Psoas muscle (tissue), 7 donors: ENCODE measurements at regions not wholly inside any gene's neighbourhood (a gene's known extent, or its start where the extent isn't known, plus 50 kb on each side); places are given as distances from the start of the nearest gene placed in this dataset.

Experiments used
- ATAC-seq, 4 donors: fragments of 200-7000 bp; cut with Tn5 transposase; one replicate each; pipeline ENCODE4 v1.9.1; 2020; ENCODE audit warnings: moderate library complexity in 3 of 4, mild to moderate bottlenecking in 2 of 4
- DNase-seq, 2 donors: peaks; one replicate each; pipeline ENCODE4 v3.0.0-alpha.2; 2020
- H3K27ac ChIP-seq: fragments of 200-600 bp; one replicate; pipeline ENCODE4 v1.8.0; 2022
- H3K27me3 ChIP-seq, 3 donors: fragments of 200-600 bp in 1 of 3; one replicate each; pipeline versions ENCODE4 v1.6.1 to v1.8.0; 2013 to 2022; ENCODE audit warnings: low read length in 2 of 3, mild to moderate bottlenecking in 2 of 3, moderate library complexity in 1 of 3; ENCODE audit not compliant: insufficient read depth in 3 of 3
- H3K36me3 ChIP-seq, 2 donors: fragments of 200-600 bp in 1 of 2; one replicate each; pipeline versions ENCODE4 v1.6.1 to v1.8.0; 2013 to 2022; ENCODE audit warnings: low read depth in 1 of 2, mild to moderate bottlenecking in 1 of 2, moderate library complexity in 1 of 2; ENCODE audit not compliant: insufficient read depth in 1 of 2
- H3K4me1 ChIP-seq: fragments of 200-600 bp; one replicate; pipeline ENCODE4 v1.8.0; 2022
- H3K4me3 ChIP-seq: fragments of 200-600 bp; one replicate; pipeline ENCODE4 v1.8.0; 2022; ENCODE audit warnings: mild to moderate bottlenecking
- H3K9me3 ChIP-seq: fragments of 200-600 bp; one replicate; pipeline ENCODE4 v1.8.0; 2022
- WGBS, 3 donors: extraction: QIAGEN DNeasy Blood & Tissue Kit; methylation state at CpG; one replicate each; pipeline versions ENCODE4 v1.1.6 to v1.1.7; 2013; 5-methylcytosine and 5-hydroxymethylcytosine counted together
- intact Hi-C, 2 donors: fragments of 100-400 bp; cut with DNase I; formaldehyde crosslinking; loops; one replicate each; pipeline versions ENCODE4 v1.11.0 to v1.14.2; 2022
- TF ChIP-seq, protein P1 (sequence below): fragments of 200-600 bp; IDR thresholded peaks from one replicate; pipeline ENCODE4 v1.8.0; 2022; ENCODE audit warnings: antibody characterized with exemption
- donor health status: healthy with polysubstance abuse.
- donor health status: DM: no; HTN: no; CAD: no; lungs with moderate emphysema.
- donor health status: Bipolar disorder and iron deficiency.
- donor health status: healthy.
- donor health status: DM: yes; HTN: yes; CAD: no.
- donor health status: DM: no; HTN: no; CAD: no.
- donor health status: DM: yes; HTN: yes; CAD: no.

DNA sequence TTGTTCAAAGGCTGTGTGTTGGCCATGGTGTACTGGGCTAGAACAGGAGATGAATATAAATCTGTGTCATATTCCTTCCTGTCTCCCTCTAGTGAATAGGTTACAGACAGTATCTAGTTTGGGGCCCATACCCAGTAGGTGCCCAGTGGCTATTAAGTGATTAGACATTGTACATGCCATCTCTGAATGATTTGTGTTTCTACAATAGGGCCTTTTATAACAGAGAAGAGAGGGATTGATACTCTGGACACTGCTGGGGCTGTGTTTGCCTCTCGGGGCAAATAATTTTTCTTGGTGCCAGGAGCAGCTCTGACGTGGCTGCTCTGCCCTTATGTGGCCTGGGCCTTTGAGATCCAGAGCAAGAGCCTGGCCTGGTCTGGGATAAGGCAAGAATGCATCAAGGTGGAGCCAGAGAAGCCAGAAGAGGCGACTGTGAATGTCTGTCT lies 403.1 kb downstream of the SPRY2 start:
- intact Hi-C loops = no loop called here
- Histone ChIP-seq H3K4me1 (peaks cover 10% of the 10 kb centered on the region), H3K27me3 (no peaks in the 10 kb centered on the region), H3K36me3 (no peaks in the 10 kb centered on the region), H3K4me3 (no peak overlapping the region), H3K9me3 (no peaks in the 10 kb centered on the region), H3K27ac (no peak overlapping the region)
- TF ChIP-seq, protein P1, sequence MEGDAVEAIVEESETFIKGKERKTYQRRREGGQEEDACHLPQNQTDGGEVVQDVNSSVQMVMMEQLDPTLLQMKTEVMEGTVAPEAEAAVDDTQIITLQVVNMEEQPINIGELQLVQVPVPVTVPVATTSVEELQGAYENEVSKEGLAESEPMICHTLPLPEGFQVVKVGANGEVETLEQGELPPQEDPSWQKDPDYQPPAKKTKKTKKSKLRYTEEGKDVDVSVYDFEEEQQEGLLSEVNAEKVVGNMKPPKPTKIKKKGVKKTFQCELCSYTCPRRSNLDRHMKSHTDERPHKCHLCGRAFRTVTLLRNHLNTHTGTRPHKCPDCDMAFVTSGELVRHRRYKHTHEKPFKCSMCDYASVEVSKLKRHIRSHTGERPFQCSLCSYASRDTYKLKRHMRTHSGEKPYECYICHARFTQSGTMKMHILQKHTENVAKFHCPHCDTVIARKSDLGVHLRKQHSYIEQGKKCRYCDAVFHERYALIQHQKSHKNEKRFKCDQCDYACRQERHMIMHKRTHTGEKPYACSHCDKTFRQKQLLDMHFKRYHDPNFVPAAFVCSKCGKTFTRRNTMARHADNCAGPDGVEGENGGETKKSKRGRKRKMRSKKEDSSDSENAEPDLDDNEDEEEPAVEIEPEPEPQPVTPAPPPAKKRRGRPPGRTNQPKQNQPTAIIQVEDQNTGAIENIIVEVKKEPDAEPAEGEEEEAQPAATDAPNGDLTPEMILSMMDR = no peak
- WGBS, 3 donors = 58 to 76% (median 60%) methylated on average over 3 of the region's 3 CpGs
- no peak for ATAC-seq
- DNase-seq = no peak

DNA sequence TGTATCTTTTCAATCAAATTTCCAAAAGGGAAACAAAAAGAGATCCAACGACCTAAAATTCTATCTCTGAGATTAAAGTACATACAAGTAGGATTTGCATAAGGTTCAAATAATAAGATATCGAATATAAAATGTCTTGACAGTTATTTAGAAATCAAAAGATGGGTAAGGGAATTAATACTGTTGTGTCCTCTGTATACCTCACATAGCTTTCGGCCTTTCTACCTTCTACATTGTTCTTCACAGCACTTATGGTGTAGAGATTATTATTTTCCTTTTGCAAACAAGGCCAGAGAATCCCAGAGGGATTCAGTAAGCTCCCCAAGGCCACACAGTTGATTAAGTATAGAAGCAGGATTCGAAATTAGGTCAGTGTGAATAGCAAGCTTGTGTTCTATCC lies 403.6 kb downstream of the SPRY2 start:
- WGBS, 3 donors = 80 to 82% (median 81%) methylated on average over 4 of the region's 4 CpGs
- TF ChIP-seq, protein P1 = no peak
- H3K27me3 ChIP-seq = no peaks in the 10 kb centered on the region
- intact Hi-C loops = no loop called here
- peaks cover 10% of the 10 kb centered on the region for H3K4me1 ChIP-seq
- H3K27ac ChIP-seq = peak overlapping the region; percentile 56
- H3K36me3 ChIP-seq = no peaks in the 10 kb centered on the region
- H3K9me3 ChIP-seq = no peaks in the 10 kb centered on the region
- ATAC-seq = no peak
- no peak for DNase-seq
- H3K4me3 ChIP-seq = no peak overlapping the region

DNA sequence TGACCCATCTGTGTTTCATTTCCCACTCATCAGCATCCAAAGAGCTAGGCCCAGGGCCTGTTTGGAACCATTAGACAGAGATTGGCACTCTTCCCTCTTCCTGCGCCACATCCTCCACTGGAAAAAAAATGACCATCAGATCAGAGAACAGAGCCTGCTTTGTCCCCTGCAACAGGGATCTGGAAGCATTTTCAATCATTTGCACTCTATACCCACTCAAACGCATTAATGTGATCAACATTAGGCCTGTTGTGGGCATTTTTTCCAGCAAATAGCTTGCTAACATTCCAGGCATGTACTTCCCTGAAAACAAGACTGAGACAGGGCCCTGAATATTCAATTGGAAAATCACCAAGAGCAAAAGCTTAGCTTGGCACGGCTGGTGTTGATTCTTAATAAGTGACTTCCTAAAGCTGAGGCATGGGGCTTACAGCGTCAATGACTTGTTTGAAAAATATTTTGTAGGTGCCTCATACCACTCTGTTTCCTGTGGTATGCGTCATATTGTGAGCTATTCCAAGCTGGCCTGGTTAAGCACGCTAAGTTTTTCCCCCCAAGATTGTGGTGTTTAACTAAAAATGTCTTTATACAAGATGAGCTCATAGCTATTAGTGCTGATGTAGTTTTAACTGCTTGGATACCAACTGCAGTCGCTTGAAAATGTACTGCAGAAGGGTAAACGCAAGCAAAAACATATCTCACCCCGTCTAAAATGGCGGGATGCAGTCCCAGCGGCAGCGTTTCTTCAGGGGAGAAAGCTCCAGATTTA lies 404.4 kb downstream of the SPRY2 start:
- H3K27ac ChIP-seq = peak overlapping the region; percentile 56
- no peaks in the 10 kb centered on the region for H3K9me3 ChIP-seq
- no peaks in the 10 kb centered on the region for H3K36me3 ChIP-seq
- DNase-seq = no peak
- intact Hi-C loops = no loop called here
- 44 to 54% (median 44%) methylated on average over 12 of the region's 12 CpGs for WGBS, 3 donors
- ATAC-seq = peak; percentile 61 to 77 (median 76)
- H3K27me3 ChIP-seq = no peaks in the 10 kb centered on the region
- H3K4me1 ChIP-seq = peaks cover 10% of the 10 kb centered on the region
- TF ChIP-seq, protein P1 = no peak
- H3K4me3 ChIP-seq = no peak overlapping the region

DNA sequence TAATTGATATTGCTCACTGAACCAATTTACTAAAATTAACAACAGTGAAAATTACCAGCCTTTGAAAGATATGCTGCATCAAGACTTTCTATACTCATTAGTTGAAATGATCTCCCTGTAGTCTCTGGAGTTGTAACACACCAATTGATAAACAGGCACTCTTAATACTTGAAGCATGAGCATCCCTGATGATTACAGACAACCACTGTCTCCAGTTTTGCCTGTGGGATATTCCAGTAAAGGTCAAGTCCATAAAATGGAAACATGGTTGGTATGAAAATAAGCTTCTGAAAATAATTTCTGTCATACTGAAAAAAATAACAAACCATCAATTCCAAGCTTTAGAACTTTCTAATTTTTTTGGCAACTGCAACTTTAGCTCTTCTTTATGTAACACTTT lies 405.8 kb downstream of the SPRY2 start:
- no peak overlapping the region for H3K4me3 ChIP-seq
- H3K9me3 ChIP-seq = no peaks in the 10 kb centered on the region
- no peak for ATAC-seq
- intact Hi-C loops = no loop called here
- H3K36me3 ChIP-seq = no peaks in the 10 kb centered on the region
- peaks cover 10% of the 10 kb centered on the region for H3K4me1 ChIP-seq
- TF ChIP-seq, protein P1 = no peak
- no peak for DNase-seq
- no peaks in the 10 kb centered on the region for H3K27me3 ChIP-seq
- H3K27ac ChIP-seq = no peak overlapping the region

DNA sequence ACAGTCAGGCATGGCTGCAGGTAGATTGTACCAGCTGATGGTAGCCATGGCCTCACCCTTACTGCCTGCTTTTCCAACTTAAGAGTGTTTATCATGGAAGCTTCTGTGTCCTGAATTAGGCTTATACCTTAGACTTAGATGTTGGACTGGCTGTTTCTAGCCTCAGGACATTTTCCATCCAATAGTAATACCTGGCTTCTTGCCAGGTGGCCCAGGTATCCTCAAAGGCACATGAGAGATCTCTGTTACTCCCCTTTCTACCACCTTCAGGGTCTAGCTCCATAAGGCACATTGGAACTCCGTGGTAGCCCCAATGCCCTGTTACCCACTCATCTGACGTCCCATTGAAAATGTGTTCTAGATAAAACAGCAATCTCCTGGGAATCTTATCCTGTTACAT lies 407.5 kb downstream of the SPRY2 start:
- intact Hi-C loops = no loop called here
- Histone ChIP-seq H3K27me3 (no peaks in the 10 kb centered on the region), H3K9me3 (no peaks in the 10 kb centered on the region), H3K4me1 (peaks cover 10% of the 10 kb centered on the region), H3K4me3 (no peak overlapping the region), H3K36me3 (no peaks in the 10 kb centered on the region), H3K27ac (no peak overlapping the region)
- DNase-seq (no peak), ATAC-seq (no peak)
- WGBS, 3 donors = 97 to 98% (median 98%) methylated on average over 2 of the region's 2 CpGs
- TF ChIP-seq, protein P1 = no peak
